NCI-H2107 treated with DMSO at 0.1 percent for 48 hours (cell line): ENCODE measurements at regions not wholly inside any gene's neighbourhood (a gene's known extent, or its start where the extent isn't known, plus 50 kb on each side); places are given as distances from the start of the nearest gene placed in this dataset.
A peak's percentile ranks its signal among the peaks of the same experiment; 100 is the strongest.

ENCODE experiments used
- DNase-seq: peaks from one replicate; lab custom pipeline; 2025; ENCODE audit not compliant: unreplicated experiment; lab: John Stamatoyannopoulos, UW

- DNase-seq, result no peak
Measured at GRCh38 chr14:76599559-76600287, 161.5 kb upstream of the VASH1 start.

- no peak for DNase-seq
Measured at GRCh38 chr14:76603713-76604112, 157.6 kb upstream of the VASH1 start.

GRCh38 chr14:76607510-76607909 is 153.8 kb upstream of the VASH1 start:
- DNase-seq, result no peak

- no peak for DNase-seq
Measured at GRCh38 chr14:76612654-76613053, 148.6 kb upstream of the VASH1 start.

GRCh38 chr14:76613616-76614015 is 147.7 kb upstream of the VASH1 start:
- no peak for DNase-seq

GRCh38 chr14:76615331-76615730 is 145.9 kb upstream of the VASH1 start:
- DNase-seq, result no peak

- no peak for DNase-seq
Measured at GRCh38 chr14:76617440-76617839, 143.8 kb upstream of the VASH1 start.

- no peak for DNase-seq
Measured at GRCh38 chr14:76636602-76637001, 124.7 kb upstream of the VASH1 start.

- DNase-seq, result no peak
Measured at GRCh38 chr14:76638841-76639240, 122.4 kb upstream of the VASH1 start.

GRCh38 chr14:76639606-76640229 is 121.5 kb upstream of the VASH1 start:
- no peak for DNase-seq

- no peak for DNase-seq
Measured at GRCh38 chr14:76640923-76641395, 120.3 kb upstream of the VASH1 start.

- no peak for DNase-seq
Measured at GRCh38 chr14:76641541-76641940, 119.7 kb upstream of the VASH1 start.

- DNase-seq, result no peak
Measured at GRCh38 chr14:76643887-76644286, 117.4 kb upstream of the VASH1 start.

- peak; percentile 39 for DNase-seq
Measured at GRCh38 chr14:76644855-76645518, 116.3 kb upstream of the VASH1 start.

GRCh38 chr14:76647697-76648298 is 113.5 kb upstream of the VASH1 start:
- peak; percentile 50 for DNase-seq

GRCh38 chr14:76651410-76652055 is 109.7 kb upstream of the VASH1 start:
- peak; percentile 44 for DNase-seq

GRCh38 chr14:76653875-76654572 is 107.2 kb upstream of the VASH1 start:
- DNase-seq, result no peak

- DNase-seq, result no peak
Measured at GRCh38 chr14:76654573-76655108, 106.6 kb upstream of the VASH1 start.

- no peak for DNase-seq
Measured at GRCh38 chr14:76655331-76655730, 105.9 kb upstream of the VASH1 start.

- no peak for DNase-seq
Measured at GRCh38 chr14:76656592-76656991, 104.7 kb upstream of the VASH1 start.
